Nephron progenitor cell (in vitro differentiated cells): ENCODE measurements at regions not wholly inside any gene's neighbourhood (a gene's known extent, or its start where the extent isn't known, plus 50 kb on each side); places are given as distances from the start of the nearest gene placed in this dataset.

Experiments used
- DNase-seq: peaks from one replicate; pipeline ENCODE4 v3.0.0; 2021
- H3K27ac Mint-ChIP-seq: 2 replicates; pipeline ENCODE4 v1.8.0; 2021; ENCODE audit warnings: mild to moderate bottlenecking, moderate library complexity, mixed read lengths
- H3K27me3 Mint-ChIP-seq: 2 replicates; pipeline ENCODE4 v1.8.0; 2021; ENCODE audit warnings: mild to moderate bottlenecking, low read depth, mixed read lengths; ENCODE audit not compliant: poor library complexity
- H3K36me3 Mint-ChIP-seq: 2 replicates; pipeline ENCODE4 v1.8.0; 2021; ENCODE audit warnings: low read depth, mixed read lengths
- H3K4me1 Mint-ChIP-seq: 2 replicates; pipeline ENCODE4 v1.8.0; 2021; ENCODE audit warnings: mixed read lengths
- H3K4me3 Mint-ChIP-seq: 2 replicates; pipeline ENCODE4 v1.8.0; 2021; ENCODE audit warnings: mild to moderate bottlenecking, moderate library complexity, mixed read lengths
- H3K9me3 Mint-ChIP-seq: 2 replicates; pipeline ENCODE4 v1.8.0; 2021; ENCODE audit warnings: mild to moderate bottlenecking, moderate library complexity, mixed read lengths
- TF ChIP-seq, protein P1 (sequence below): fragments of 200-600 bp; sonication (generic); IDR thresholded peaks from 2 replicates; pipeline ENCODE4 v1.5.0; 2021; ENCODE audit warnings: antibody characterized with exemption

DNA sequence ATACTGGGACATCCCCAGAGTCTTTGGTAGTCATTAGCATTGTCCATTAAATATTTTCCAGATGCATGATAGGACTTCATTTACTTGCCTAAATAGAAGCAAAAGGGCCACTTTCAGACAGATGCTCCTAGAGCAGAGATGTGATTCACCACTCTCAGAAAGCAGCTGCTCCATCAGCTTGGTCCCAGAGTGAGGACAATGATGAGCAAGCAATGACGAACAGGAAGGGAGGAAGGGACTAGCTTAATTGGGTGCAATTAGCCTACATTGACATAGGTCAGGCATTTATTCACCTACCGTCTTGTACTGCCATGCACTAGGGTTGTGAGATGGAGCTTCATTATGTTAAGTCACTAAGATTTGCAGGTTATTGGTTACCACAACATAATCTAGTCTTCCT is 85.1 kb upstream of the PLXNA2 start:
- no peak for DNase-seq
- Mint-ChIP-seq H3K4me3 (no peak overlapping the region), H3K9me3 (no peaks in the 10 kb centered on the region), H3K27me3 (peaks cover 13% of the 10 kb centered on the region), H3K36me3 (no peaks in the 10 kb centered on the region), H3K4me1 (peaks cover under 1% of the 10 kb centered on the region), H3K27ac (no peak overlapping the region)
- TF ChIP-seq, protein P1, sequence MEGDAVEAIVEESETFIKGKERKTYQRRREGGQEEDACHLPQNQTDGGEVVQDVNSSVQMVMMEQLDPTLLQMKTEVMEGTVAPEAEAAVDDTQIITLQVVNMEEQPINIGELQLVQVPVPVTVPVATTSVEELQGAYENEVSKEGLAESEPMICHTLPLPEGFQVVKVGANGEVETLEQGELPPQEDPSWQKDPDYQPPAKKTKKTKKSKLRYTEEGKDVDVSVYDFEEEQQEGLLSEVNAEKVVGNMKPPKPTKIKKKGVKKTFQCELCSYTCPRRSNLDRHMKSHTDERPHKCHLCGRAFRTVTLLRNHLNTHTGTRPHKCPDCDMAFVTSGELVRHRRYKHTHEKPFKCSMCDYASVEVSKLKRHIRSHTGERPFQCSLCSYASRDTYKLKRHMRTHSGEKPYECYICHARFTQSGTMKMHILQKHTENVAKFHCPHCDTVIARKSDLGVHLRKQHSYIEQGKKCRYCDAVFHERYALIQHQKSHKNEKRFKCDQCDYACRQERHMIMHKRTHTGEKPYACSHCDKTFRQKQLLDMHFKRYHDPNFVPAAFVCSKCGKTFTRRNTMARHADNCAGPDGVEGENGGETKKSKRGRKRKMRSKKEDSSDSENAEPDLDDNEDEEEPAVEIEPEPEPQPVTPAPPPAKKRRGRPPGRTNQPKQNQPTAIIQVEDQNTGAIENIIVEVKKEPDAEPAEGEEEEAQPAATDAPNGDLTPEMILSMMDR, result no peak

DNA sequence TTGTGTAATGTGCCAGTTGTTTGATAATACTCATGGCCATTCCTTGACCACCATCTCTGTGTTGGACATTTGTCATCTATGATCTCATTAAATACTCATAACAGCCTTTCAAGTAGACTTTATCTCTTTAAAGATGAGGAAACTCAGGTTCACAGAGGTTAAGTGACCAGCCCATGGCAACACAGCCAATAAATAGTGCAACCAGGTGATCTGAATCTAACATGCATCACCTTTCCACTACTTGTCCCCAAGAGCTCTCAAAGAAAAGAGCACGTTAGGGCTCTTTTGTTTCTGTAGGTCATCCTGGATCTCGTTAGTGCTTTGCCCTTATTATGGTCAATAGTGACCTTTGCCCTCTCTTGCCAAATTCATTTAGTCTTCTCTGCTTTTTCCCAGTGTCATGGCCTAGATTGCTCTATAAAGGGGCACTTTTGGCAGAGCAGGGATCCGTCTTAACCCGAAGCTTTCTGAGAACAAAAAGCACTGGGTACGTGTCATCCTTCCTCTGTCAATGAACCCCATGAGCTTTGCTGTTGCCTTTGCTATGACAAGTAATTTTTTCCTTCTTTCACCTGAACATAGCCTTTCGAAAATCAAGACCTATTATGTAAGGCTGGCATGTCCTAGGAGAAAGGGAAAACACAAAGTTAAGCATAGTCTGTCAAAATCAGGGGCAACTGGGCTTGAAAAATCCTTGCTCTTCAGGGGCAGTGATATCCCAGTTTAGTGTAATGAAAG is 88.0 kb upstream of the PLXNA2 start:
- peaks cover 24% of the 10 kb centered on the region for H3K4me1 Mint-ChIP-seq
- no peak for DNase-seq
- no peaks in the 10 kb centered on the region for H3K9me3 Mint-ChIP-seq
- no peaks in the 10 kb centered on the region for H3K36me3 Mint-ChIP-seq
- no peak overlapping the region for H3K4me3 Mint-ChIP-seq
- TF ChIP-seq, protein P1, result no peak
- no peak overlapping the region for H3K27ac Mint-ChIP-seq
- H3K27me3 Mint-ChIP-seq, result peaks cover 17% of the 10 kb centered on the region

DNA sequence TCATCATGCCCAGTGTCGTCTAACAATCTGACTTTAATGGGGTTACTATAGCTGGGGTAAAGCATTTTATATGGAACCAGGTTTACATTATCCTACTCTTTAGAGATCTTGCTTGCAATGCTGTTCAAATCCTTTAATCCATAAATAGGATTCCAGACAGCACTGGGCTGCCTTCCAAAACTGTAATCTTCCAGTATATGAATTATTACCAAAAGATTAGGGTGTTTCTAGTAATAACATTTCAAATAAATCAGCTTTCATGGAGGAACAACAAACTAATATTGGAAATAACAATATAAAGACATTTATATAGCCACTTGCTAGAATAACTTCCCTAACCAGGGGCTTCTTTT is 88.6 kb upstream of the PLXNA2 start:
- no peaks in the 10 kb centered on the region for H3K36me3 Mint-ChIP-seq
- H3K27me3 Mint-ChIP-seq, result peaks cover 15% of the 10 kb centered on the region

DNA sequence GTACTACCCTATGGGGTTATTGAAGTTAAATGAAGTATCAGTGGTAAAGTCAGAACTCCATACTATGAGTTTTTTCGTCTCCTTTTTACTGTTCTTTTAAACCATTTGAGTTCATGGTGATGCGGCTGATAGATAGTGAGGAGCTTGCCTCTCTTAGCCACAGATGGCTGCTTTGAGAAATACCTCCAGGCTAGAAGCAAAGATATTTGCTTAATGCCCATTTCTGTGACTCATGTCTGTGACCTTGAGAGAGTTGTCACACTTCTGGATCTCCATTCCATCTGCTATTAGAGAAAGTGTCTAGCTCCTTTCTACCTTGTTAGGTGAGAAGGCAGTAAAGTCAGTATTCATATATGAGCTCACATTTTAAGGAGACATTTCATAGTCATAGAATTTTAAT is 89.5 kb upstream of the PLXNA2 start:
- Mint-ChIP-seq H3K4me3 (no peak overlapping the region), H3K4me1 (peaks cover 38% of the 10 kb centered on the region), H3K27ac (no peak overlapping the region), H3K27me3 (peaks cover 19% of the 10 kb centered on the region), H3K9me3 (no peaks in the 10 kb centered on the region), H3K36me3 (no peaks in the 10 kb centered on the region)
- no peak for DNase-seq
- TF ChIP-seq, protein P1, result no peak

More for the DNA sequence above, 88.6 kb upstream of the PLXNA2 start:
- Mint-ChIP-seq H3K9me3 (no peaks in the 10 kb centered on the region), H3K27ac (no peak overlapping the region), H3K4me1 (peaks cover 29% of the 10 kb centered on the region), H3K4me3 (no peak overlapping the region)
- DNase-seq, result no peak
- TF ChIP-seq, protein P1, result no peak

DNA sequence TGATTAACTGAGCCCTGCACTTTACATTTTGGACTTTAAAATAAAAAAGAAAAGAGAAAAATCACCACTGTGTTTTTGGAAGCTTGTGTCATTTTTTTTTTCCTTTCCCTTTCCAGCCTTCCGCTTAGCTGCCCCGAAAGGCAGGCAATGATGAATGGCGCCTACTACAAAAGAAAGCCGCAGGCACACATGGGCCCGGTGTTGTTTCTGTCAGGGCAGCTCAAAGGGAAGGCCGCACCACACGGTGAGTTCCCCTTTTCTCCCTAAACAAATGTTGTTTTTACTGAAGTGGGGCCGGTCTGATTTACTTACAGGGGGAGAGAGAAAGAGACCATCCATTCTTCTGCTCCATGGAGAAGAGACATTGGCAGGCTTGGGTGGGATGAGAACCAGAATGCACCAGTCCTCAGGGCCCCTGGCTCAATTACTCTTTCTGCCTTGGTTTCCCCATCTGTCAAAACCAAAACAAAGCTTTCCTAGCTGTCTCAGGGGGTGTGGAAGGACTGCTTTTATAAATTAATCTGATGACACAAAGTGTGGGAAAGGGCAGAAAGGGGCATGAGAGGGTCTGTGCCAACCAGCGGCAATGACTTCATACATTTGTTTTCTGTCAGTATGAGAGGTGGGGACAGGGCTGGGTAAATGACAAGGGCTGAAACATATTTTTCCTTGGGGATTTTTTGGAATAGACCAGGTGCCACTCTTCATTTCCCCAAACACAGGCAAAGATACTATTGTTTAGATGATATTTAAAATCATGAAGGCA is 91.4 kb upstream of the PLXNA2 start:
- Mint-ChIP-seq H3K27me3 (peaks cover 19% of the 10 kb centered on the region), H3K27ac (no peak overlapping the region), H3K36me3 (no peaks in the 10 kb centered on the region), H3K4me1 (peaks cover 47% of the 10 kb centered on the region), H3K4me3 (no peak overlapping the region), H3K9me3 (no peaks in the 10 kb centered on the region)
- peak; percentile 26 for DNase-seq
- TF ChIP-seq, protein P1, result no peak
